Osteoblast (primary cell): ENCODE measurements at regions not wholly inside any gene's neighbourhood (a gene's known extent, or its start where the extent isn't known, plus 50 kb on each side); places are given as distances from the start of the nearest gene placed in this dataset.

Source experiments
- DNase-seq: peaks from one replicate; pipeline ENCODE4 v3.0.0; 2011; ENCODE audit warnings: low spot score, mixed read lengths; ENCODE audit not compliant: insufficient read length; ENCODE audit errors: missing footprints
- H2AFZ ChIP-seq: 2 replicates; pipeline ENCODE4 v1.6.0; 2011; ENCODE audit warnings: mild to moderate bottlenecking, low read length
- H3K27ac ChIP-seq: 2 replicates; pipeline ENCODE4 v1.5.1; 2011; ENCODE audit warnings: mild to moderate bottlenecking, low read depth, low read length, moderate library complexity
- H3K27me3 ChIP-seq: 2 replicates; pipeline ENCODE4 v1.6.0; 2012; ENCODE audit warnings: mild to moderate bottlenecking, control low read depth, inconsistent platforms, low read length, moderate library complexity; ENCODE audit not compliant: insufficient read depth
- H3K36me3 ChIP-seq: 2 replicates; pipeline ENCODE4 v1.5.1; 2011; ENCODE audit warnings: mild to moderate bottlenecking, low read length, control low read depth, moderate library complexity; ENCODE audit not compliant: insufficient read depth
- H3K4me1 ChIP-seq: 2 replicates; pipeline ENCODE4 v1.5.1; 2011; ENCODE audit warnings: mild to moderate bottlenecking, low read length, control low read depth, moderate library complexity; ENCODE audit not compliant: insufficient read depth
- H3K4me2 ChIP-seq: 2 replicates; pipeline ENCODE4 v1.6.0; 2011; ENCODE audit warnings: mild to moderate bottlenecking, low read length; ENCODE audit not compliant: insufficient read depth
- H3K4me3 ChIP-seq: fragments of 200-600 bp; sonication (generic); 3 replicates; pipeline ENCODE4 v1.5.1; 2012; ENCODE audit warnings: mild to moderate bottlenecking, low read length, inconsistent platforms; ENCODE audit not compliant: insufficient read depth
- H3K79me2 ChIP-seq: 2 replicates; pipeline ENCODE4 v1.6.0; 2012; ENCODE audit warnings: mild to moderate bottlenecking, low read length, control low read depth, inconsistent platforms; ENCODE audit not compliant: insufficient read depth
- H3K9me3 ChIP-seq: 2 replicates; pipeline ENCODE4 v1.5.1; 2011; ENCODE audit warnings: low read depth, low read length, control low read depth
- H4K20me1 ChIP-seq: 2 replicates; pipeline ENCODE4 v1.6.0; 2012; ENCODE audit warnings: mild to moderate bottlenecking, low read length, control low read depth; ENCODE audit not compliant: insufficient read depth
- TF ChIP-seq, protein P1 (sequence below): IDR thresholded peaks from 2 replicates; pipeline ENCODE4 v1.5.1; 2011; ENCODE audit warnings: mild to moderate bottlenecking, low read depth, low read length, moderate library complexity; ENCODE audit errors: extremely low read depth

DNA sequence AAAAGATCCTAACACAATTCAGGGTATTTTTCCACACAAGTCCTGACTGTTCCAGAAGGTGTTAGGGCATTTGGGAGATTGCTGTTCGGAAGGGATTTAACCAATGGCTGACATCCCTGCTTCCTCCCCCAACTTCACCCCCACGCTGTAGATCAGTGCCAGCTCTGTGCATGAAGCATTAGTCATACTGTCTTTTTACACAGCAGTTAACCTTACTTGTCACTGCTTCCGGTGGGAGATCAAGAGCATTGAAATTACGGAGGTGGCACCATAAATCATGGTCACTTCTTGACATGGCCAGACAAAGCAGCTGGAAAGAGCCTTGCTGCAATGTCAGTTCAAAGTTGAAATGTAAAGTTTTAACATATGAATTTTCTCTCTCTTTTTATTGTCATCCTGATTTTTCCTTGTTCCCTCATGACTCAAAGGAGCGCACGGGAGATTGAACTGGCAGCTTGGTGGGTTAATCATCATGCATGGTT lies 70.2 kb downstream of the HRH4 start:
- Histone ChIP-seq H3K36me3 (no peaks in the 10 kb centered on the region), H3K4me2 (peak overlapping the region; percentile 69), H4K20me1 (no peaks in the 10 kb centered on the region), H3K9me3 (no peaks in the 10 kb centered on the region), H3K27me3 (peaks cover 3% of the 10 kb centered on the region), H2AFZ (no peak overlapping the region), H3K4me1 (peaks cover 8% of the 10 kb centered on the region), H3K27ac (no peak overlapping the region), H3K4me3 (no peak overlapping the region), H3K79me2 (no peaks in the 10 kb centered on the region)
- TF ChIP-seq, protein P1, sequence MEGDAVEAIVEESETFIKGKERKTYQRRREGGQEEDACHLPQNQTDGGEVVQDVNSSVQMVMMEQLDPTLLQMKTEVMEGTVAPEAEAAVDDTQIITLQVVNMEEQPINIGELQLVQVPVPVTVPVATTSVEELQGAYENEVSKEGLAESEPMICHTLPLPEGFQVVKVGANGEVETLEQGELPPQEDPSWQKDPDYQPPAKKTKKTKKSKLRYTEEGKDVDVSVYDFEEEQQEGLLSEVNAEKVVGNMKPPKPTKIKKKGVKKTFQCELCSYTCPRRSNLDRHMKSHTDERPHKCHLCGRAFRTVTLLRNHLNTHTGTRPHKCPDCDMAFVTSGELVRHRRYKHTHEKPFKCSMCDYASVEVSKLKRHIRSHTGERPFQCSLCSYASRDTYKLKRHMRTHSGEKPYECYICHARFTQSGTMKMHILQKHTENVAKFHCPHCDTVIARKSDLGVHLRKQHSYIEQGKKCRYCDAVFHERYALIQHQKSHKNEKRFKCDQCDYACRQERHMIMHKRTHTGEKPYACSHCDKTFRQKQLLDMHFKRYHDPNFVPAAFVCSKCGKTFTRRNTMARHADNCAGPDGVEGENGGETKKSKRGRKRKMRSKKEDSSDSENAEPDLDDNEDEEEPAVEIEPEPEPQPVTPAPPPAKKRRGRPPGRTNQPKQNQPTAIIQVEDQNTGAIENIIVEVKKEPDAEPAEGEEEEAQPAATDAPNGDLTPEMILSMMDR = no peak
- peak; percentile 81 for DNase-seq

DNA sequence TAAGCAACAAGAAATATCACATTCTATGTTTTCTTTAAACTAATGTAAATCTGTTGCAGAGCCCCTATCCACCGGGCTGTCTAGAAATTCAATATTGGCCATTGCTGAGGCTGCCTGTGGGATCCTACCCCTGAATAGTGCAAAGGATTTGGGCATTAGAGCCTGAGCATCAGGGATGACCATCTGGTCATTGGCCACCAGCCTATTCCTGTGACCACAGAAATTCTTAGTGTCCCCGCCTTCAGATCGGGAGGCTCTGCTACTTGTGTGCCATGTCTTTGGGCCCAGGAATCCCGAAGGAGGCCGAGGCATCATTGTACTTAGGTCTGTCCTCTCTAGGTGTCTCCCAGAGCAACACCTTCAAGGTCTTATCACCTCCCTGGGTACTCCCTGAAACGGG lies 73.8 kb downstream of the HRH4 start:
- peaks cover 11% of the 10 kb centered on the region for H3K27me3 ChIP-seq
- H3K27ac ChIP-seq = no peak overlapping the region
- peaks cover 13% of the 10 kb centered on the region for H3K4me1 ChIP-seq
- H2AFZ ChIP-seq = no peak overlapping the region
- no peaks in the 10 kb centered on the region for H3K9me3 ChIP-seq
- no peak overlapping the region for H3K4me3 ChIP-seq
- TF ChIP-seq, protein P1 = no peak
- no peak overlapping the region for H3K4me2 ChIP-seq
- H3K36me3 ChIP-seq = no peaks in the 10 kb centered on the region
- no peaks in the 10 kb centered on the region for H4K20me1 ChIP-seq
- no peaks in the 10 kb centered on the region for H3K79me2 ChIP-seq
- DNase-seq = no peak

DNA sequence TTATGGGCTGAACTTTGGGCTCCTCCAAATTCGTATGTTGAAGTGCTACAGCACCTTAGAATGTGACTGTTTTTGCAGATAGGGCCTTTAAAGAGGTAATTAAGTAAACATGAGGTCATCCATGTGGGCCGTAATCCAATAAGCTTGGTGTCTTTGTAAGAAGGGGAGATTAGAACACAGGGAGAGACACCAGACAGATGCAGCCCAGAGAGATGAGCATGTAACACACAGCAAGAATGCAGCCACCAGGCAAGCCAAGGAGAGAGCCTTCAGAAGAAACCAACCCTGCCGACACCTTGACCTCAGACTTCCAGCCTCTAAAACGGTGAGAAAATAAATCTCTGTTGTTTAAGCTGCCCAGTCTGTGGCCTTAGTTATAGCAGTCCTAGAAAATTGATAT lies 74.3 kb downstream of the HRH4 start:
- H4K20me1 ChIP-seq = no peaks in the 10 kb centered on the region
- TF ChIP-seq, protein P1 = no peak
- no peaks in the 10 kb centered on the region for H3K9me3 ChIP-seq
- H3K4me1 ChIP-seq = peaks cover 13% of the 10 kb centered on the region
- H3K36me3 ChIP-seq = no peaks in the 10 kb centered on the region
- H3K4me2 ChIP-seq = no peak overlapping the region
- peaks cover 11% of the 10 kb centered on the region for H3K27me3 ChIP-seq
- no peak overlapping the region for H3K4me3 ChIP-seq
- H3K27ac ChIP-seq = no peak overlapping the region
- H3K79me2 ChIP-seq = no peaks in the 10 kb centered on the region
- H2AFZ ChIP-seq = no peak overlapping the region
- no peak for DNase-seq

DNA sequence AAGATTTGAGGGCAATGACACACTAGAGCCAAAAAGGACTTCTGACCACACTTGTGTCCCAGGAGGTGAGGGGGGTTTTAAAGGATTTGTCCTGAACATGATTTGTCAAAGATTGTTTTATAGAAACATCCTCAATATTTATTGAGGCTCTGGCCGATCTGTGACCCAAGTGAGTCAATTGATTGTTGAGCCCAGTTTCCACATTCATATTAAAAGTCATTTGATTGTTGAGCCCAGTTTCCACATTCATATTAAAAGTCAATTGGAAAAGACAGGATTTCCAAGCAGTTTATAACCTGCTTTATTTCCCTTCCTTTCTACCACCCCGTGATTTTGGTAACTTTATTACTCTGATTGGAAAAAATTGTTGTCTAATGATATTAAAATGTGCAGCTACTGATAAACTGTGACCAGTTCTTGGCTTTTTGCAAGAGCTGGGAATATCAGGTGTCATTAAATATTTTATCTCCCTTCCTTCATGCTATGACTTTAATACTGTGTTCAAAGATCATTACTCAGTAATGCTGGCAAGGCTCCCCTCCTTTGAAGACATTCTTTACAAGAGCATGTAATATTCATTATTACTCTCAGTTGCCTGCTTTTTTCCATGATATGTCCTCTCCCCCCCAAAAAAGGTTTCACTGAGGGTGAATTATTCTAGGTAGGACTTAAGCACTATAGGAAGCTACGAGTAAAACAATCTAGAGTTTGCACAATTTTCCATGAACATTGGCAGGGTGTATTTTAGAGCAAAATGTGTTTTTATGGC lies 75.3 kb downstream of the HRH4 start:
- Histone ChIP-seq H3K27ac (no peak overlapping the region), H3K9me3 (no peaks in the 10 kb centered on the region), H3K36me3 (no peaks in the 10 kb centered on the region), H3K4me1 (peaks cover 8% of the 10 kb centered on the region), H4K20me1 (no peaks in the 10 kb centered on the region), H3K79me2 (no peaks in the 10 kb centered on the region), H2AFZ (no peak overlapping the region), H3K4me3 (no peak overlapping the region), H3K4me2 (no peak overlapping the region), H3K27me3 (peaks cover 11% of the 10 kb centered on the region)
- DNase-seq = no peak
- TF ChIP-seq, protein P1 = no peak
